SK-N-SH treated with all-trans-retinoic acid at 6 μM for 48 hours (cell line): ENCODE measurements at regions not wholly inside any gene's neighbourhood (a gene's known extent, or its start where the extent isn't known, plus 50 kb on each side); places are given as distances from the start of the nearest gene placed in this dataset.

Experiments
- BACH2 ChIP-seq: fragments of 250-450 bp; sonication (Bioruptor Pico); IDR thresholded peaks from 2 replicates; pipeline ENCODE4 v1.9.0; 2021; ENCODE audit warnings: mild to moderate bottlenecking, borderline replicate concordance
- GLIS3 ChIP-seq: fragments of 250-450 bp; sonication (Bioruptor Pico); IDR thresholded peaks from 2 replicates; pipeline ENCODE4 v1.5.0; 2020; ENCODE audit warnings: mild to moderate bottlenecking, moderate library complexity
- ISL1 ChIP-seq: fragments of 250-450 bp; sonication (Bioruptor Pico); IDR thresholded peaks from 2 replicates; pipeline ENCODE4 v2.1.2; 2022; ENCODE audit warnings: mild to moderate bottlenecking, moderate library complexity
- OSR1 ChIP-seq: fragments of 250-450 bp; sonication (Bioruptor Pico); IDR thresholded peaks from 2 replicates; pipeline ENCODE4 v1.8.0; 2022; ENCODE audit warnings: moderate library complexity, mild to moderate bottlenecking, inconsistent platforms
- PATZ1 ChIP-seq: fragments of 250-450 bp; sonication (Bioruptor Pico); IDR thresholded peaks from 2 replicates; pipeline ENCODE4 v1.8.0; 2020; ENCODE audit warnings: mild to moderate bottlenecking, moderate library complexity, borderline replicate concordance
- PPARA ChIP-seq: fragments of 250-450 bp; sonication (Bioruptor Pico); IDR thresholded peaks from 2 replicates; pipeline ENCODE4 v1.5.0; 2020; ENCODE audit warnings: mild to moderate bottlenecking, borderline replicate concordance
- ZFP3 ChIP-seq: fragments of 250-450 bp; sonication (Bioruptor Pico); IDR thresholded peaks from 2 replicates; pipeline ENCODE4 v1.5.0; 2020; ENCODE audit warnings: mild to moderate bottlenecking, moderate library complexity
- TF ChIP-seq, protein P1 (sequence below): fragments of 250-450 bp; sonication (Bioruptor Pico); IDR thresholded peaks from 2 replicates; pipeline ENCODE4 v1.5.1; 2020; ENCODE audit warnings: low read depth, mild to moderate bottlenecking, moderate library complexity

DNA sequence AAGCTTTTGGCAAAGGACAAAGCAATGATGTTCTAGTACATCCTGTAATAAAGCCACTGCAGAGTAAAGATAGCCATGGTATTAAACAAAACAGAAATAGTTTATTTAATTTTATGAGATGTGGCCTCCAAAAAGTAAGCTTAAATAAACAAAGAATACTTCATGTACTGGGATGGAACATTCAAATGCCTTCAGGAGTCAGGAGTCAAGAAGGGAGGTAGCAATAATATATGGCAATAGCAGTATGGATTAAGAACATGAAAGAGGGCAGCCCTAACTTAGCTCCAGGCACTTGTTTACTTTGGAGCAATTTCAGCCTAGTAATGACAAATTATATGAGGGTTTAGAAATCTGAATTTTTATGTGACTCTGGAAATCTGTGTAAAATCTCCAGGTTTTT, 343.9 kb upstream of the THRB start:
- TF ChIP-seq OSR1 (CRISPR knock-in tag) (no peak), PPARA (no peak), ZFP3 (CRISPR knock-in tag) (no peak), BACH2 (CRISPR knock-in tag) (no peak), PATZ1 (CRISPR knock-in tag) (no peak), GLIS3 (CRISPR knock-in tag) (no peak), ISL1 (CRISPR knock-in tag) (no peak)
- TF ChIP-seq, protein P1, sequence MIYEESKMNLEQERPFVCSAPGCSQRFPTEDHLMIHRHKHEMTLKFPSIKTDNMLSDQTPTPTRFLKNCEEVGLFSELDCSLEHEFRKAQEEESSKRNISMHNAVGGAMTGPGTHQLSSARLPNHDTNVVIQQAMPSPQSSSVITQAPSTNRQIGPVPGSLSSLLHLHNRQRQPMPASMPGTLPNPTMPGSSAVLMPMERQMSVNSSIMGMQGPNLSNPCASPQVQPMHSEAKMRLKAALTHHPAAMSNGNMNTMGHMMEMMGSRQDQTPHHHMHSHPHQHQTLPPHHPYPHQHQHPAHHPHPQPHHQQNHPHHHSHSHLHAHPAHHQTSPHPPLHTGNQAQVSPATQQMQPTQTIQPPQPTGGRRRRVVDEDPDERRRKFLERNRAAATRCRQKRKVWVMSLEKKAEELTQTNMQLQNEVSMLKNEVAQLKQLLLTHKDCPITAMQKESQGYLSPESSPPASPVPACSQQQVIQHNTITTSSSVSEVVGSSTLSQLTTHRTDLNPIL: no peak
